Activated CD4-positive, alpha-beta memory T cell treated with anti-CD3 and anti-CD28 coated beads for 36 hours (primary cell): ENCODE measurements at regions not wholly inside any gene's neighbourhood (a gene's known extent, or its start where the extent isn't known, plus 50 kb on each side); places are given as distances from the start of the nearest gene placed in this dataset.
"Not testable (repeated sequence)": the region's sequence is repeated elsewhere in the genome, so short reads cannot be mapped to it uniquely, and the experiment has no call there.

ENCODE experiments used
- CTCF ChIA-PET: fragments of 350-600 bp; sonication (Branson Sonifier 250); formaldehyde crosslinking; loops from one replicate; lab custom pipeline; 2021; ENCODE audit warnings: antibody characterized with exemption, inconsistent platforms; lab: Charles Lee
- POLR2A ChIA-PET: fragments of 350-600 bp; sonication (Branson Sonifier 250); formaldehyde crosslinking; loops from one replicate; lab custom pipeline; 2021; ENCODE audit warnings: antibody characterized with exemption; lab: Charles Lee
- DNase-seq: peaks from one replicate; pipeline ENCODE4 v3.0.0-alpha.2; 2020
- H3K27ac Mint-ChIP-seq: one replicate; pipeline ENCODE4 v1.8.0; 2021; ENCODE audit warnings: mixed read lengths
- H3K27me3 Mint-ChIP-seq: one replicate; pipeline ENCODE4 v1.8.0; 2021; ENCODE audit warnings: mixed read lengths
- H3K36me3 Mint-ChIP-seq: one replicate; pipeline ENCODE4 v1.8.0; 2021; ENCODE audit warnings: mixed read lengths
- H3K4me1 Mint-ChIP-seq: one replicate; pipeline ENCODE4 v1.8.0; 2021; ENCODE audit warnings: low read depth, mixed read lengths
- H3K4me3 Mint-ChIP-seq: one replicate; pipeline ENCODE4 v1.8.0; 2021; ENCODE audit warnings: mild to moderate bottlenecking, mixed read lengths
- H3K9me3 Mint-ChIP-seq: one replicate; pipeline ENCODE4 v1.8.0; 2021; ENCODE audit warnings: mixed read lengths
- intact Hi-C: fragments of 100-400 bp; cut with micrococcal nuclease; formaldehyde crosslinking; loops from one replicate; pipeline ENCODE4 v1.15.1; 2023

DNA sequence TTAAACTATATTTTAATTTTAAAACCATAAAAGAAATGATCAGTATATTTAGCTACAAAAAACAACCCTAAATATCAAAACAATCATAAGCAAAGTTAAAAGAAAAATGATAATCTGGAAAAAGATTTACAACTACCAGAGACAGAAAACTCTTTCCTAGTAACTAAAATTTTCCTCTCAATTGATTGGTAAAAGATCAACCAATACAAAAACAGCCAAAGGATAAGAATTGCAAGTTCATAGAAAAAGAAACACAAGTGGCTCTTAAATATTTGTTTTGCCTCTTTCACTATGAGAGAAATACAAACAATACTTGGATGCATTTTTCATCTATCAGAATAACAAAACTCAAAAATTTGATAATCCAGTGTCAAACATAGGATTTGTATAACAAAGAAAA, 101.8 kb upstream of the ZC3H15 start:
- Mint-ChIP-seq H3K4me1 (no peaks in the 10 kb centered on the region), H3K27me3 (no peaks in the 10 kb centered on the region), H3K9me3 (peaks cover 36% of the 10 kb centered on the region), H3K27ac (no peak overlapping the region), H3K4me3 (no peak overlapping the region), H3K36me3 (peaks cover 24% of the 10 kb centered on the region)
- intact Hi-C loops: no loop called here
- ChIA-PET POLR2A (no interaction called here), CTCF (no interaction called here)
- no peak for DNase-seq

DNA sequence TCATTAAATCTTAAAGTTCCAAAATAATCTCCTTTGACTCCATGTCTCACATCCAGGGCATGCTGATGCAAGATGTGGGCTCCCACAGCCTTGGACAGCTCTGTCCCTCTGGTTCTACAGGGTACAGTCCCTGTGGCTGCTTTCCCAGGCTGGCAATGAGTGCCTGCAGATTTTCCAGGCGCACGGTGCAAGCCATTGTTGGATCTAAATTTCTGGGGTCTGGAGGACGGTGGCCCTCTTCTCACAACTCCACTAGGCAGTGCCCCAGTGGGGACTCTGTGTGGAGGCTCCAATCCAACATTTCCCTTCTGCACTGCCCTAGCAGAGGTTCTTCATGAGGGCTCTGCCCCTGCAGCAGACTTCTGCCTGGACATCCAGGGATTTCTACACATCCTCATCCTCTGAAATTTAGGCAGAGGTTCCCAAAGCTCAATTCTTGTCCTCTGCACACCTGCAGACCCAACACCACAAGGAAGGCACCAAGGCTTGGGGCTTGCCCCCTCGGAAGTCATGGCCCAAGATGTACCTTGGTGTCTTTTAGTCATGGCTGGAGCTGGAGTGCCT, 100.3 kb upstream of the ZC3H15 start:
- H3K27me3 Mint-ChIP-seq, H3K4me1 Mint-ChIP-seq, intact Hi-C loops, CTCF ChIA-PET, POLR2A ChIA-PET, DNase-seq, H3K4me3 Mint-ChIP-seq, H3K27ac Mint-ChIP-seq: not testable (repeated sequence)
- Mint-ChIP-seq H3K9me3 (peaks cover 51% of the 10 kb centered on the region), H3K36me3 (peaks cover 33% of the 10 kb centered on the region)

DNA sequence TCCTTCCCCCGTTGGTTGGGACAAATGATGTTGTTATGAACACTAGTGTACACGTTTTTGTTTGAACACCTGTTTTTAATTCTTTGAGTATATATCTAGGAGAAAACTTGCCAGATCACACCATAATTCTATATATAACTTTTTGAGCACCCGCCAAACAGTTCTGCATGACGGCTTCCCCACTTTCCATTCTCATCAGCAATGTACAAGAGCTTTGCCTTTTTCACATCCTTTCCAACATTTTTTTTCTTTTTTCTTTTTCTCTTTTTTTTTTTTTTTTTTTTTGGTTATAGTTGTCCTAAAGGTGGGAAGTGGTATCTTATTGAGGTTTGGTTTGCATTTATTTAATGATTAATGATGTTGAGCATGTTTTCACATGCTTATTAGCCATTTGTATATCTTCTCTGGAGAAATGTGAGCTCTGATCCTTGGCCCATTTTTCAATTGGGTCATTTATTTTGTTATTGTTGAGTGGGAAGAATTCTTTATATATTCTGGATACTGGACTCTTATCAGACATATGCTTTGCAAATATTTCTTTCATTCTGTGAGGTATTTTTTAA, 86.9 kb upstream of the ZC3H15 start:
- peaks cover 24% of the 10 kb centered on the region for H3K9me3 Mint-ChIP-seq
- intact Hi-C loops: no loop called here
- no peaks in the 10 kb centered on the region for H3K27me3 Mint-ChIP-seq
- ChIA-PET POLR2A (no interaction called here), CTCF (no interaction called here)
- no peak for DNase-seq
- no peak overlapping the region for H3K4me3 Mint-ChIP-seq
- H3K27ac Mint-ChIP-seq: no peak overlapping the region
- peaks cover 5% of the 10 kb centered on the region for H3K36me3 Mint-ChIP-seq
- H3K4me1 Mint-ChIP-seq: no peaks in the 10 kb centered on the region

DNA sequence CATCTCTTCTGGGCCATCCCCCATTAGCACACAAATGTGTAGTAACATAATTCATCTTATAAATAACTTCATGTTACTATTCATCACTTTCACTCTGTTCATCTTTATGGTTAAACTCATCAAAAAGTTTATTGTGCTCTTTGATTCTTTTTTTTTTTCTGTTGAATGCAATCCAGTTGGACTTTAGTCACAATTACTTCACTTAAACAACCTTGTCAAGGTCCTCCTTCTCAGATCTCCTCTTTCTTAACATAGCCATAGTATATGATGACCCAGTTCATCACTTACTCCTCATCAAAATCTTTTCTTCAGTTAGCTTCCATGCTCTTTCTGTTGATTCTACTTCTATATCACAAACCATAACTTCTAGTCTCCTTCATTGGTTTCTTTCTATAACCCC, 80.2 kb upstream of the ZC3H15 start:
- no peak for DNase-seq
- H3K4me3 Mint-ChIP-seq: no peak overlapping the region
- ChIA-PET CTCF (no interaction called here), POLR2A (no interaction called here)
- no peak overlapping the region for H3K27ac Mint-ChIP-seq
- intact Hi-C loops: no loop called here
- H3K4me1 Mint-ChIP-seq: no peaks in the 10 kb centered on the region
- H3K9me3 Mint-ChIP-seq: peaks cover 6% of the 10 kb centered on the region
- H3K36me3 Mint-ChIP-seq: peaks cover 15% of the 10 kb centered on the region
- H3K27me3 Mint-ChIP-seq: no peaks in the 10 kb centered on the region

DNA sequence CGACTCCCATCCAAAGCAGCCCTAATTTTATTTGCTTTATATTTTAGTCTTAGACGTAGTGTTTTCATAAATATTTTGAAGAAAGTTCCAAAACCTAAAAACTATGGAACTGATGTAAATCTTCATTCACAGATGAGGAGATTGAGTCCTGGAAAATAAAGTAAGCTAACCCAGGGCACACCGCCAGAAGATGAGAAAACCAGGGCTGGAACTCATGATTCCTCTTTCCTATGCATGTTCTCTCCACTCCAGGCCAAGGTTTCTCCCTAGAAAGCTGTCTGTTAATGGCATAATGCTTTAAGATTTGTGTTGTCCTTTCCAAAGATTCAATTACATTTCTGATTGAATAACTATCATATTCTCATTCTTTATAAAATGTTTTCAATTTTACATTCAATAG, 78.4 kb upstream of the ZC3H15 start:
- ChIA-PET CTCF (no interaction called here), POLR2A (no interaction called here)
- no peak overlapping the region for H3K27ac Mint-ChIP-seq

DNA sequence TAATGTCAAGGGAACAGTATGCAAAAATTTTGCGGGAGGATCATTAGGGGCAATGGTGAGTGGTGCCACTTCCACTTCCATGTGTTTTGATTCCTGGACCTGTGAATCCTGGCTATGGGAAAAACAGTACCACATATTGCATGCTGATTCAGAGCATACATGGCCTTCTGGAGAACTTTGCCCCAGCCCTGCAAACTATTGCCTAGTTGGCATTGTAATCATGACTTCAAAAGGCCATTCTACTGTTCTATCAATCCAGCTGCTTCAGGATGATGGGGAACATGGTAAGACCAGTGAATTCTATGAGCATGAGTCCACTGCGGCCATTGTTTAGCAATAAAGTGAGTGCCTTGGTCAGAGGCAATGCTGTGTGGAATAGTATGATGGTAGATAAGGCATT, 75.3 kb upstream of the ZC3H15 start:
- POLR2A ChIA-PET: no interaction called here
- Mint-ChIP-seq H3K4me3 (no peak overlapping the region), H3K27ac (no peak overlapping the region), H3K4me1 (no peaks in the 10 kb centered on the region), H3K27me3 (no peaks in the 10 kb centered on the region), H3K9me3 (peaks cover 7% of the 10 kb centered on the region), H3K36me3 (peaks cover 23% of the 10 kb centered on the region)
- DNase-seq: no peak
- intact Hi-C loops: no loop called here
- CTCF ChIA-PET: no interaction called here

More for the DNA sequence above, 78.4 kb upstream of the ZC3H15 start:
- Mint-ChIP-seq H3K4me1 (no peaks in the 10 kb centered on the region), H3K4me3 (no peak overlapping the region), H3K27me3 (no peaks in the 10 kb centered on the region), H3K9me3 (peaks cover 6% of the 10 kb centered on the region), H3K36me3 (peaks cover 15% of the 10 kb centered on the region)
- no peak for DNase-seq
- intact Hi-C loops: no loop called here

DNA sequence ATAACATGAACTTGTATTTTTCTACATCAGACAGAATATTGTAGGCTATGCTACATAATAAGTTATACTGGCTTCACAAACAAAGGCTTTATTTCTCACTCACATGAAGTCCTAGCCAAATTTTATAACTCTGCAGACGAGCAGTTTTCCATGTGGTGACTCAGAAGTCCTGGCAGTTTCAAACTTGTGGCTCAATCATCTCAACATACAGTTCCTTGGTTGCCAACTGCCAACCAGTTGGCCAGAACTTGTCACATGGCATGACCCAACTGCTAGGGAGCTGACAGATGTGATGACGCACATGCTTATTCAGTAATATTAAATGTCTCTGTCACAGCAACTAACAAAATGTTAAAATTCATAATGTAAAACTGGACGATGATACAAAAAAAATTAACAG, 63.8 kb upstream of the ZC3H15 start:
- Mint-ChIP-seq H3K36me3 (peaks cover 11% of the 10 kb centered on the region), H3K27ac (no peak overlapping the region), H3K9me3 (no peaks in the 10 kb centered on the region), H3K4me3 (no peak overlapping the region), H3K27me3 (no peaks in the 10 kb centered on the region), H3K4me1 (peaks cover 9% of the 10 kb centered on the region)
- DNase-seq: no peak
- ChIA-PET POLR2A (no interaction called here), CTCF (no interaction called here)
- intact Hi-C loops: no loop called here

DNA sequence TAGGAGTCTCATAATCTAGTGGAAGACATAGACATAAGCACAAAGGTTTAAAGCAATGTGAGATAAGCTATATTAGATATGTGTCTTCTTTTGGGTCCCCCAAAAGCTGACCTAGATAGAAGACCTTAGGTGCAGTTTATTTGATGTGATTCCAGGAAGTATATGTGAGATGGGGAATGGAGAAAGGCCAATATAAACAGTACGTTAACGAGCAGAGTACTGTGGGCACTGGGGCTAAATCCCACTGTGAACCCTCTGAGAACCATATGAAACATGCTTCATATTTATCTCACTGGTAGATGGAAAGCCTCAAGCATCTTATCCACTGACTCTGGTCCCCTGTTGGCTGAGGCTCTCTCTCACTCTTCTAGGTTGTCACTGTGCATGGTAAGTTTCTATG, 62.6 kb upstream of the ZC3H15 start:
- no peak overlapping the region for H3K4me3 Mint-ChIP-seq
- DNase-seq: no peak
- peaks cover 2% of the 10 kb centered on the region for H3K36me3 Mint-ChIP-seq
- no peaks in the 10 kb centered on the region for H3K27me3 Mint-ChIP-seq
- intact Hi-C loops: no loop called here
- ChIA-PET CTCF (no interaction called here), POLR2A (no interaction called here)
- no peak overlapping the region for H3K27ac Mint-ChIP-seq
- H3K9me3 Mint-ChIP-seq: no peaks in the 10 kb centered on the region
- peaks cover 9% of the 10 kb centered on the region for H3K4me1 Mint-ChIP-seq

DNA sequence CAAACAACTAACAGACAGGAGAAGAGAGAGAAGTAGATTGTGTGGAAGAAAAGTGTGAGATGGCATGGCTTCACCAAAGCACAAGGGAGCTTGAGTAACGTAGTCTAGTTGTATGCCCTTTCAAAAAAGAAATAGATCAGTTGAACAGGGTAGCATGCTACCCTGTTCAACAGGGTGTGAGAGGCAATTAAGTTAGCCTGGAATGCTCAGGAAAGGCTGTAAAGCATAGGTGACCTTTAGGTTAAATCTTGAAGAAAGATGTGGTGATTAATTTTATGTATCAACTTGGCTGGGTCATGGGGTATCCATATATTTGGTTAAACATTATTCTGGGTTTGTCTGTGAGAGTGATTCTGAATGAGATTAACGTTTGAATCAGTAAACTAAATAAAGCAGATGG, 61.8 kb upstream of the ZC3H15 start:
- Mint-ChIP-seq H3K27ac (no peak overlapping the region), H3K4me3 (no peak overlapping the region), H3K4me1 (peaks cover 10% of the 10 kb centered on the region), H3K36me3 (no peaks in the 10 kb centered on the region), H3K9me3 (no peaks in the 10 kb centered on the region), H3K27me3 (no peaks in the 10 kb centered on the region)
- CTCF ChIA-PET: no interaction called here
- POLR2A ChIA-PET: no interaction called here
- no peak for DNase-seq
- intact Hi-C loops: no loop called here

DNA sequence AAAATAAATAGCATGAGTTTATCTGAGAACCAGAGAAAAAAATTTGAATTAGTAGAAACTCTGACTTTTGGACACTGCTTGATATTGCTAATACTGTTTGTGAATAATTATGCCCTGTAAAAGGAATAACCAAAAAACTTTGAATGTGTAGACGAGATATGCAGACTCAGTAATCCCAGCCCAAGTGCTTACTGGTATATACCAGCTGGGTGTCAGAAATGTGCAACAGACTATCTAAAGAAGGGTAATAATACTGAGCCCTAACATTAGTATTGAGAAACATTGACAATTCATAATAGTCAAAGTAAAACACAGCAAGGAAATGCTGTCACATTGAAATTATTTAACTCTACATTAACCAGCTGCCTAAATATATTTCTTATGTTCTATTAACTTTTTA, 60.5 kb upstream of the ZC3H15 start:
- CTCF ChIA-PET: no interaction called here
- no peaks in the 10 kb centered on the region for H3K27me3 Mint-ChIP-seq

DNA sequence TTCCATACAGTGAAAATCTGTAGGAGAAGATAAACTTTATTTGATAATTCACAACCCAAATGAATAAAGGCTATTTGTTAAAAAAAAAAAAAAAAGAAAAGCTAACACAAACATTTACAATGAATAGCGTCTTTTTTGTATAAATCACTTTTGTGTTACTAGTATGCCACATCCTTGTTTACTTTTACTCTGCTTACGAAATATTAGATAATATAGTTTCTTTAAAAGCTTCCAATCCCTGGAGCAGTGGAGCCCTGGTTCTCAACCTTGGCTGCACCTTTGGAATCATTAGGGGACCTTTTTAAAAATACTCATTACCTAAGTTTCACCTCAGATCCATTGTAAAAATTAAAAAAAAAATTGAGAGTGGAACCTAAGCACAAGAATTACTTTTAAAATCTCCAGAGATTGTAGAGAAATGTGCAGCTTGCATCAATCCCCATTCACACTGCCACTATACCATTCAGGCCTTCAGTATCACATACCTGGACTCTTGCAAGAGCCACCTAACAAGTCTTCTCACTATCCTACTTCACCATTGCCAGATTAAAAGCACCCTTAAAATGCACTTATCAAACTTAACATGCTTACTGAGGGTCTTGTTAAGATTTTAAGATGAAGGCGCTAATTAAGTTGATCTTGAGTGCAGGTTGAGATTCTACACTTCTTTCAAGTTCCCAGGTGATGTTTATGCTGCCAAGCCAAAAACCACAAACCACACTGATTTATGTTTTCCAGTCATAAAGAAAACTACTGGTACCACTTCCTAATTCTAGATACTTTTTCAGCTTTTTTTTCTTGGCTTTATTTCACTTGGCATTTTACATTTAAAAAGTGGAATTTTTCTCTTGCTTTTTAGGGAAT, 59.7 kb upstream of the ZC3H15 start:
- Mint-ChIP-seq H3K27ac (no peak overlapping the region), H3K27me3 (no peaks in the 10 kb centered on the region), H3K4me1 (peaks cover 10% of the 10 kb centered on the region), H3K4me3 (no peak overlapping the region), H3K36me3 (no peaks in the 10 kb centered on the region), H3K9me3 (no peaks in the 10 kb centered on the region)
- ChIA-PET POLR2A (no interaction called here), CTCF (no interaction called here)
- no peak for DNase-seq
- intact Hi-C loops: no loop called here

More for the DNA sequence above, 60.5 kb upstream of the ZC3H15 start:
- no peaks in the 10 kb centered on the region for H3K9me3 Mint-ChIP-seq
- no peaks in the 10 kb centered on the region for H3K36me3 Mint-ChIP-seq
- POLR2A ChIA-PET: no interaction called here
- DNase-seq: no peak
- no peak overlapping the region for H3K27ac Mint-ChIP-seq
- no peak overlapping the region for H3K4me3 Mint-ChIP-seq
- H3K4me1 Mint-ChIP-seq: peaks cover 10% of the 10 kb centered on the region
- intact Hi-C loops: no loop called here

DNA sequence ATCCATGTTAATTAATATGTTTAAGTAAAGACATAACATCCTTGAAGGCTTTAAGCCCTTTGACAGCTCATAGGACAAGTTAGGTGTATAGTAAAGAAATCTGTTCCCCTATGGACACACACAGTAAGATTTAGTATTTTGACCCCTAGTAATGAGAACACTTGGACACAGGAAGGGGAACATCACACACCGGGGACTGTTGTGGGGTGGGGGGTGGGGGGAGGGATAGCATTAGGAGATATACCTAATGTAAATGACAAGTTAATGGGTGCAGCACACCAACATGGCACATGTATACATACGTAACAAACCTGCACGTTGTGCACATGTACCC, 59.1 kb upstream of the ZC3H15 start:
- H3K27ac Mint-ChIP-seq, H3K36me3 Mint-ChIP-seq, H3K27me3 Mint-ChIP-seq, DNase-seq, H3K9me3 Mint-ChIP-seq, CTCF ChIA-PET, intact Hi-C loops, H3K4me3 Mint-ChIP-seq, POLR2A ChIA-PET: not testable (repeated sequence)
- H3K4me1 Mint-ChIP-seq: peaks cover 10% of the 10 kb centered on the region

DNA sequence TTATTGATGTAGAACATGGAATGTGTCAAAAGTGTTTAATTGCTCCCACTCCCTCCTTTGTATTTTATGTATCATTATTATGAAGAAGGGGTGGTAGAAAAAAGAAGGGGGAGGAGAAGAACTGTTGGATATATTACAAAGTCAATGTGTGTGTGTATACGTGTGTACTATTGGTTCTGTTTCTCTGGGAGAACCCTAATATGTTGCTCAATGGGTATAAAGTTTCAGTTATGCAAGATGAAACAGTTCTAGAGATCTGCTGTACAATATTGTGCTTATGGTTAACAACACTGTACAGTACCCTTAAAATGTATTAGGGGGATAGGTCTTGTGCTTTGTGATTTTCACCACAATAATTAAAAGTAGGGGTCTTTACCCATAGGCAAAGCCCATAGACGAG, 58.1 kb upstream of the ZC3H15 start:
- peaks cover 10% of the 10 kb centered on the region for H3K4me1 Mint-ChIP-seq
- intact Hi-C loops: loop anchor here (2.0 kb wide), 1 partner anchor 59 kb away; the partner anchor contains the start of gene ZC3H15
- no peaks in the 10 kb centered on the region for H3K9me3 Mint-ChIP-seq
- H3K27ac Mint-ChIP-seq: no peak overlapping the region
- H3K27me3 Mint-ChIP-seq: no peaks in the 10 kb centered on the region
- ChIA-PET POLR2A (no interaction called here), CTCF (no interaction called here)
- DNase-seq: no peak
- H3K36me3 Mint-ChIP-seq: no peaks in the 10 kb centered on the region
- H3K4me3 Mint-ChIP-seq: no peak overlapping the region
